Mucosa of descending colon (tissue), 3 donors: ENCODE measurements at regions not wholly inside any gene's neighbourhood (a gene's known extent, or its start where the extent isn't known, plus 50 kb on each side); places are given as distances from the start of the nearest gene placed in this dataset.
"Not testable (repeated sequence)": the region's sequence is repeated elsewhere in the genome, so short reads cannot be mapped to it uniquely, and the experiment has no call there.

Experiments used
- ATAC-seq: fragments of 200-7000 bp; cut with Tn5 transposase; one replicate; pipeline ENCODE4 v1.9.1; 2020; ENCODE audit warnings: mild to moderate bottlenecking, moderate library complexity
- DNase-seq, 3 donors: peaks; one replicate each; pipeline ENCODE4 v3.0.0-alpha.2; 2020
- H3K36me3 ChIP-seq: fragments of 200-600 bp; one replicate; pipeline ENCODE4 v1.8.0; 2021; ENCODE audit warnings: low read depth, mild to moderate bottlenecking
- H3K4me1 ChIP-seq: fragments of 200-600 bp; one replicate; pipeline ENCODE4 v1.8.0; 2021; ENCODE audit warnings: low read depth, mild to moderate bottlenecking
- H3K4me3 ChIP-seq: fragments of 200-600 bp; one replicate; pipeline ENCODE4 v1.8.0; 2021; ENCODE audit warnings: mild to moderate bottlenecking
- H3K9me3 ChIP-seq: fragments of 200-600 bp; one replicate; pipeline ENCODE4 v1.8.0; 2021; ENCODE audit warnings: mild to moderate bottlenecking
- CTCF ChIP-seq: fragments of 200-600 bp; IDR thresholded peaks from one replicate; pipeline ENCODE4 v1.8.0; 2022; ENCODE audit warnings: antibody characterized with exemption, mild to moderate bottlenecking
- intact Hi-C, 2 donors: fragments of 100-400 bp; cut with DNase I in 1 of 2; cut with micrococcal nuclease in 1 of 2; formaldehyde crosslinking; loops; one replicate each; pipeline versions ENCODE4 v1.11.0 to v1.11.1; 2022; cut with DNase I, micrococcal nuclease
- donor health status: DM: no; HTN: no; CAD: no; lungs with moderate emphysema.
- donor health status: DM: no; HTN: no; CAD: no.
- donor health status: DM: no; HTN: yes; CAD: no.

- Histone ChIP-seq H3K36me3 (no peaks in the 10 kb centered on the region), H3K9me3 (no peaks in the 10 kb centered on the region), H3K4me1 (peaks cover 15% of the 10 kb centered on the region), H3K4me3 (no peak overlapping the region)
- DNase-seq (peak in 1 of 3 donors; percentile 29), ATAC-seq (no peak)
- intact Hi-C loops = no loop called here
- TF ChIP-seq CTCF = no peak
These were observed 62.4 kb upstream of the PTPN1 start for GRCh38 chr20:50447817-50448216.

- ATAC-seq, H3K9me3 ChIP-seq, H3K36me3 ChIP-seq, DNase-seq, H3K4me3 ChIP-seq, intact Hi-C loops: not testable (repeated sequence)
- peaks cover 15% of the 10 kb centered on the region for H3K4me1 ChIP-seq
These were observed 61.4 kb upstream of the PTPN1 start for GRCh38 chr20:50448625-50449403.

GRCh38 chr20:50449738-50450492, 60.3 kb upstream of the PTPN1 start:
- peaks cover 15% of the 10 kb centered on the region for H3K4me1 ChIP-seq
- TF ChIP-seq CTCF = no peak
- H3K4me3 ChIP-seq = no peak overlapping the region
- H3K36me3 ChIP-seq = no peaks in the 10 kb centered on the region
- no peaks in the 10 kb centered on the region for H3K9me3 ChIP-seq
- DNase-seq (peak in 1 of 3 donors; percentile 27), ATAC-seq (peak; percentile 18)
- intact Hi-C loops = loop anchor here in 1 of 2 donors (10.0 kb wide), 1 partner anchor 65 kb away; no protein-coding TSS in a partner anchor

- intact Hi-C loops = loop anchor here in 1 of 2 donors (10.0 kb wide), 1 partner anchor 66 kb away; no protein-coding TSS in a partner anchor
- no peaks in the 10 kb centered on the region for H3K9me3 ChIP-seq
These were observed 59.7 kb upstream of the PTPN1 start for GRCh38 chr20:50450493-50450826.

GRCh38 chr20:50450881-50451752, 59.1 kb upstream of the PTPN1 start:
- peaks cover 14% of the 10 kb centered on the region for H3K4me1 ChIP-seq
- no peaks in the 10 kb centered on the region for H3K9me3 ChIP-seq
- intact Hi-C loops = loop anchor here in 1 of 2 donors (10.0 kb wide), 1 partner anchor 66 kb away; no protein-coding TSS in a partner anchor
- no peak overlapping the region for H3K4me3 ChIP-seq
- no peak for TF ChIP-seq CTCF
- ATAC-seq (peak; percentile 51), DNase-seq (peak in 2 of 3 donors; percentile 4 to 56)
- no peaks in the 10 kb centered on the region for H3K36me3 ChIP-seq

More at GRCh38 chr20:50450493-50450826, 59.7 kb upstream of the PTPN1 start:
- no peak for ATAC-seq
- Histone ChIP-seq H3K4me1 (peaks cover 15% of the 10 kb centered on the region), H3K4me3 (no peak overlapping the region), H3K36me3 (no peaks in the 10 kb centered on the region)
- TF ChIP-seq CTCF = no peak
- no peak for DNase-seq

GRCh38 chr20:50451792-50452425, 58.3 kb upstream of the PTPN1 start:
- intact Hi-C loops = loop anchor here in 1 of 2 donors (10.0 kb wide), 1 partner anchor 67 kb away; no protein-coding TSS in a partner anchor
- not testable (repeated sequence) for H3K4me3 ChIP-seq, H3K4me1 ChIP-seq, H3K9me3 ChIP-seq, ATAC-seq, DNase-seq, H3K36me3 ChIP-seq
